ENCODE measurements at regions not wholly inside any gene's neighbourhood (a gene's known extent, or its start where the extent isn't known, plus 50 kb on each side); places are given as distances from the start of the nearest gene placed in this dataset.

- Histone ChIP-seq H3K27me3 (ENCODE audit: control insufficient read depth, insufficient read depth, low read length) (no peaks in the 10 kb centered on the region), H3K36me3 (ENCODE audit: control insufficient read depth, insufficient read depth, low read length) (no peaks in the 10 kb centered on the region), H3K27ac (ENCODE audit: low read depth, low read length) (no peak overlapping the region), H3K4me3 (ENCODE audit: low read depth, low read length) (no peak overlapping the region), H3K4me1 (ENCODE audit: control insufficient read depth, insufficient read depth, low read length) (peaks cover 5% of the 10 kb centered on the region), H3K9me3 (ENCODE audit: control insufficient read depth, insufficient read depth, low read depth, low read length) (no peaks in the 10 kb centered on the region), H3K9ac (ENCODE audit: low read length) (no peak overlapping the region)
These were observed 186.8 kb upstream of the CTAGE1 start for GRCh38 chr18:22604390-22604985.

DNA sequence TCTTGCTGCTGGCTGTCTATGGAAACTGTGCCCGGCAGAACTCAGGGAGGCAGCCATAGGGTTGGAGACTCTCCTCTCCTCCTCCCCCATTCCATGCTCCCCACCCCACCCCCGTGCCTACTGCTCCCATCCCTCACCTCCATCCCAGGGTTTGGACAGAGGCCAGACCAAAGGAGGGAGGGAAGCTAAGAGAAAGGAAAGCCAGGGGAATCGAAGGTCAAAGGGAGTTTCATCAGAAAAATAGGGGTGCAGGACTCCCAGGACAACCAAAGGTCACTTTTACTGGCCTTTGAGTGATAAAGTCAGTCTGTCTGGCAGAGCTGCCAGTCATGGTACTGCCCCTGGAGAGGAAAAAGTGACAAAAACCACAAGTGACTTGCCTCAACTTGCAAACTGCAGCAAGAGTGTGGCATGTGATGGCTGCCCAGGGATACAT, 187.3 kb upstream of the CTAGE1 start:
- no peak overlapping the region for H3K9ac ChIP-seq (ENCODE audit: low read length)
- H3K27me3 ChIP-seq (ENCODE audit: control insufficient read depth, insufficient read depth, low read length): no peaks in the 10 kb centered on the region
- no peaks in the 10 kb centered on the region for H3K9me3 ChIP-seq (ENCODE audit: control insufficient read depth, insufficient read depth, low read depth, low read length)
- H3K4me3 ChIP-seq (ENCODE audit: low read depth, low read length): no peak overlapping the region
- no peak overlapping the region for H3K27ac ChIP-seq (ENCODE audit: low read depth, low read length)
- H3K4me1 ChIP-seq (ENCODE audit: control insufficient read depth, insufficient read depth, low read length): peaks cover 5% of the 10 kb centered on the region
- no peaks in the 10 kb centered on the region for H3K36me3 ChIP-seq (ENCODE audit: control insufficient read depth, insufficient read depth, low read length)

DNA sequence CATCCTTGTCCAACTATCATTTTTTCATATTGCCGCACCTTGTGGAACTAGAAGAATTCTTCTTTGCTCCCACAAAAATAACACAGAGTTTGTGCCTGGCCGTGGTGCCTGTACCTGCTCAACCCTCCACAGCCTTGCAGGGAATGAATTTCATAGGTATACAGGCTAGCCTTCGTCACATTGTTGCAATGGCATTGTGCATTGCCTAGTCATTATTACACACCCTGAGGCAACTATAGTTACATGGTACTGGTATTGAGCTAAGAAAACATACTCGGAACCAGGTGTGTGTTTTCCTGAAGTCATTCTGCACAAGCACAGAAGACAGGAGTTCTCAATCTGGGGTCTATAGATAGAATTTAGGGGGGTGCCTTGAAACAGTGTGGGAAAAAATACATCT, 188.0 kb upstream of the CTAGE1 start:
- Histone ChIP-seq H3K9ac (ENCODE audit: low read length) (no peak overlapping the region), H3K36me3 (ENCODE audit: control insufficient read depth, insufficient read depth, low read length) (no peaks in the 10 kb centered on the region), H3K27ac (ENCODE audit: low read depth, low read length) (no peak overlapping the region), H3K4me3 (ENCODE audit: low read depth, low read length) (no peak overlapping the region), H3K4me1 (ENCODE audit: control insufficient read depth, insufficient read depth, low read length) (peaks cover 5% of the 10 kb centered on the region), H3K9me3 (ENCODE audit: control insufficient read depth, insufficient read depth, low read depth, low read length) (no peaks in the 10 kb centered on the region), H3K27me3 (ENCODE audit: control insufficient read depth, insufficient read depth, low read length) (no peaks in the 10 kb centered on the region)

- H3K4me3 ChIP-seq (ENCODE audit: low read depth, low read length): no peak overlapping the region
- H3K27me3 ChIP-seq (ENCODE audit: control insufficient read depth, insufficient read depth, low read length): no peaks in the 10 kb centered on the region
- no peaks in the 10 kb centered on the region for H3K9me3 ChIP-seq (ENCODE audit: control insufficient read depth, insufficient read depth, low read depth, low read length)
- no peaks in the 10 kb centered on the region for H3K36me3 ChIP-seq (ENCODE audit: control insufficient read depth, insufficient read depth, low read length)
- no peak overlapping the region for H3K27ac ChIP-seq (ENCODE audit: low read depth, low read length)
- H3K4me1 ChIP-seq (ENCODE audit: control insufficient read depth, insufficient read depth, low read length): peaks cover 5% of the 10 kb centered on the region
- H3K9ac ChIP-seq (ENCODE audit: low read length): no peak overlapping the region
These were observed 189.0 kb upstream of the CTAGE1 start for GRCh38 chr18:22606563-22607283.

GRCh38 chr18:22607284-22607635, 189.5 kb upstream of the CTAGE1 start:
- H3K27ac ChIP-seq (ENCODE audit: low read depth, low read length): no peak overlapping the region
- H3K4me1 ChIP-seq (ENCODE audit: control insufficient read depth, insufficient read depth, low read length): peaks cover 5% of the 10 kb centered on the region
- H3K36me3 ChIP-seq (ENCODE audit: control insufficient read depth, insufficient read depth, low read length): no peaks in the 10 kb centered on the region
- no peak overlapping the region for H3K4me3 ChIP-seq (ENCODE audit: low read depth, low read length)
- H3K9ac ChIP-seq (ENCODE audit: low read length): no peak overlapping the region
- no peaks in the 10 kb centered on the region for H3K9me3 ChIP-seq (ENCODE audit: control insufficient read depth, insufficient read depth, low read depth, low read length)
- no peaks in the 10 kb centered on the region for H3K27me3 ChIP-seq (ENCODE audit: control insufficient read depth, insufficient read depth, low read length)

- peaks cover 5% of the 10 kb centered on the region for H3K4me1 ChIP-seq (ENCODE audit: control insufficient read depth, insufficient read depth, low read length)
- no peak overlapping the region for H3K9ac ChIP-seq (ENCODE audit: low read length)
- no peaks in the 10 kb centered on the region for H3K27me3 ChIP-seq (ENCODE audit: control insufficient read depth, insufficient read depth, low read length)
- no peaks in the 10 kb centered on the region for H3K9me3 ChIP-seq (ENCODE audit: control insufficient read depth, insufficient read depth, low read depth, low read length)
- no peaks in the 10 kb centered on the region for H3K36me3 ChIP-seq (ENCODE audit: control insufficient read depth, insufficient read depth, low read length)
- H3K27ac ChIP-seq (ENCODE audit: low read depth, low read length): no peak overlapping the region
- H3K4me3 ChIP-seq (ENCODE audit: low read depth, low read length): no peak overlapping the region
These were observed 191.1 kb upstream of the CTAGE1 start for GRCh38 chr18:22608847-22609246.

- no peaks in the 10 kb centered on the region for H3K36me3 ChIP-seq (ENCODE audit: control insufficient read depth, insufficient read depth, low read length)
- H3K27ac ChIP-seq (ENCODE audit: low read depth, low read length): no peak overlapping the region
- no peak overlapping the region for H3K9ac ChIP-seq (ENCODE audit: low read length)
- H3K4me1 ChIP-seq (ENCODE audit: control insufficient read depth, insufficient read depth, low read length): peaks cover 5% of the 10 kb centered on the region
- no peak overlapping the region for H3K4me3 ChIP-seq (ENCODE audit: low read depth, low read length)
- no peaks in the 10 kb centered on the region for H3K9me3 ChIP-seq (ENCODE audit: control insufficient read depth, insufficient read depth, low read depth, low read length)
- no peaks in the 10 kb centered on the region for H3K27me3 ChIP-seq (ENCODE audit: control insufficient read depth, insufficient read depth, low read length)
These were observed 191.9 kb upstream of the CTAGE1 start for GRCh38 chr18:22609642-22610041.

DNA sequence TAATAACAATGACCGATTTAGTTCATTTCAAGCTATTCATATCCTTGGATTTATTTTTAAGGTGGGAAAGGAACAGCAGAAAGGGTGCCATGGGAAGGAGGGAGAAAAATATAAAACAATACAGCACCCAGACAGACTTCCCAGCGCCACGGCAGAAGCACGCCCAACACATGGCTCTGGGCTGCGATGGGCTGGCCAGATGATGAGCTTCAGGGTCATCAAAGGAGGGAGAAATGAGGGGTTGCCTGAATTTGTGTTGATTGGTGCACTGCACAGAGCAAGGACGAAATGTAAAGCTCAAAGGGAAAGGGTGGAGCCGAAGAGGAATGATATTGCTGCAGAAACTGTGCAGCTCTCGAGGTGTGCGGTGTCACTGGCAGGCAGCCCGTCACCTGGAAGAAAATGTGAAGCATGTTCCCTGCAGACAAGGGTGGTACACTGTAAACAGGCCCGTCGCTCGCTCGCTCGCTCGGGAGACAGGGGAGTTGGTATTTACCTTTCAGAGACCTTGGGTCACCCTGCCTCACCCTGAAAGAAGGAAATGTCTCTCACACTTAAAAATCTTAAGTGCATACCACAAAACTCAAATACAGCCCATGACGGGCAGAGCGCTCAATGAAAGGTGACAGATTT, 195.5 kb upstream of the CTAGE1 start:
- H3K36me3 ChIP-seq (ENCODE audit: control insufficient read depth, insufficient read depth, low read length): no peaks in the 10 kb centered on the region
- no peaks in the 10 kb centered on the region for H3K4me1 ChIP-seq (ENCODE audit: control insufficient read depth, insufficient read depth, low read length)
- no peak overlapping the region for H3K4me3 ChIP-seq (ENCODE audit: low read depth, low read length)
- H3K9me3 ChIP-seq (ENCODE audit: control insufficient read depth, insufficient read depth, low read depth, low read length): no peaks in the 10 kb centered on the region
- no peaks in the 10 kb centered on the region for H3K27me3 ChIP-seq (ENCODE audit: control insufficient read depth, insufficient read depth, low read length)
- no peak overlapping the region for H3K27ac ChIP-seq (ENCODE audit: low read depth, low read length)
- H3K9ac ChIP-seq (ENCODE audit: low read length): no peak overlapping the region

DNA sequence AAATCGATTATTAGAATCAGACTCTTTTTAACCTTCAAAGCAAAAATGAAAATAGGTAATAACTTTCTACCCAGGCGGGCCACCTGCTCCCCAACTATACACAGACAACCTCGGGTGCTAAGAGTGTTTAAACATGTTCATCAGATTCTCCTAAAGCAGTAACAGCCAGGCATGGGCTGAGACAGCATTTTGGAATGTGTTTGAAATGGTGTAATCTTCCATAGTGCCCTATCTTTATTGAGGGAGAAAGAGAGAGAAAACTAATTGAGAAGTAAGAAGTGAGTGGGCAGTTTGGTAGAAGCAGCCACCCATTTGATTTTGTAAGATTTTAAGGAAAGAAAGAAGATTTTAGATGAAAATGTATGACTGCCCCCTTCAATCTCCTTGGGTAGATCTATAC, 196.1 kb upstream of the CTAGE1 start:
- Histone ChIP-seq H3K9ac (ENCODE audit: low read length) (no peak overlapping the region), H3K27me3 (ENCODE audit: control insufficient read depth, insufficient read depth, low read length) (no peaks in the 10 kb centered on the region), H3K27ac (ENCODE audit: low read depth, low read length) (no peak overlapping the region), H3K36me3 (ENCODE audit: control insufficient read depth, insufficient read depth, low read length) (no peaks in the 10 kb centered on the region), H3K4me3 (ENCODE audit: low read depth, low read length) (no peak overlapping the region), H3K4me1 (ENCODE audit: control insufficient read depth, insufficient read depth, low read length) (no peaks in the 10 kb centered on the region), H3K9me3 (ENCODE audit: control insufficient read depth, insufficient read depth, low read depth, low read length) (no peaks in the 10 kb centered on the region)

DNA sequence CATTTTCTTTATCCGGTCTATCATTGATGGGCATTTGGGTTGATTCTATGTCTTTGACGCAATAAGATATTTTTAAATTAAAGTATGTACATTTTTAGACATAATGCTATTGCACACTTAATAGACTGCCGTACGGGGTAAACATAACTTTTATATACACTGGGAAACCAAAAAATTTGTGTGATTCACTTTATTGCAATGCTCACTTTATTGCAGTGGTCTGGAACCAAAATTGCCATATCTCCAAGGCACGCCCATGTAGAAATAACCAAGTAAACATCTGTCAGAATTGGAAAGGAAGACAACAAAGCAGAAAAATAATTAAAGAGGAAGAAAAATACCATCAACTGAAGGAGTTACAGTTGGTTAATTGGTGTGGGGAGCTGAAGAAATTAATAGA, 205.8 kb upstream of the CTAGE1 start:
- Histone ChIP-seq H3K9ac (ENCODE audit: low read length) (no peak overlapping the region), H3K27me3 (ENCODE audit: control insufficient read depth, insufficient read depth, low read length) (no peaks in the 10 kb centered on the region), H3K4me3 (ENCODE audit: low read depth, low read length) (no peak overlapping the region)

DNA sequence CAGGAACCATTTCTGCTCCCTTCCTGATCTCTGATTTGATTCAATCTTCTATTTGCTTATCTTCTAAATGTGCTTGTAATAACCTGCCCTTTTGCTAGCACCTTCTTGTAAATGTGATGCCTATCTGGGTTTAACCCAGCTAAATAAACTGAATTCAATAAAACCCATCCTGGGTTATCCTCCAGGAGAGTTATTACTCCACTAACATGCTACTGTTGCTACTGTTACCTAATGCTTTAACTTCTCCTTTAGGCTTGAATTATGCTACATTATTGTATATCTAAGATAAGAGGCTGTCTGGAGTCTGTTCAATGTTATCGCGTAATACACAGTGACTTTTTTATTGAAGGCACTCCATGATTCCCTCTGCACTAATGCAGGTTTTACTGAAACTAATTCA, 206.5 kb upstream of the CTAGE1 start:
- Histone ChIP-seq H3K27ac (ENCODE audit: low read depth, low read length) (no peak overlapping the region), H3K4me3 (ENCODE audit: low read depth, low read length) (no peak overlapping the region), H3K36me3 (ENCODE audit: control insufficient read depth, insufficient read depth, low read length) (no peaks in the 10 kb centered on the region), H3K9me3 (ENCODE audit: control insufficient read depth, insufficient read depth, low read depth, low read length) (no peaks in the 10 kb centered on the region), H3K9ac (ENCODE audit: low read length) (no peak overlapping the region), H3K27me3 (ENCODE audit: control insufficient read depth, insufficient read depth, low read length) (no peaks in the 10 kb centered on the region), H3K4me1 (ENCODE audit: control insufficient read depth, insufficient read depth, low read length) (no peaks in the 10 kb centered on the region)

More for the DNA sequence above, 205.8 kb upstream of the CTAGE1 start:
- H3K9me3 ChIP-seq (ENCODE audit: control insufficient read depth, insufficient read depth, low read depth, low read length): no peaks in the 10 kb centered on the region
- no peaks in the 10 kb centered on the region for H3K36me3 ChIP-seq (ENCODE audit: control insufficient read depth, insufficient read depth, low read length)
- no peaks in the 10 kb centered on the region for H3K4me1 ChIP-seq (ENCODE audit: control insufficient read depth, insufficient read depth, low read length)
- no peak overlapping the region for H3K27ac ChIP-seq (ENCODE audit: low read depth, low read length)
